CD4-positive, alpha-beta T cell treated with Interleukin-10 for 1 hour (primary cell): ENCODE measurements at regions not wholly inside any gene's neighbourhood (a gene's known extent, or its start where the extent isn't known, plus 50 kb on each side); places are given as distances from the start of the nearest gene placed in this dataset.
"Not testable (repeated sequence)": the region's sequence is repeated elsewhere in the genome, so short reads cannot be mapped to it uniquely, and the experiment has no call there.

Experiments
- DNase-seq: peaks from one replicate; pipeline ENCODE4 v3.0.0-alpha.2; 2020

DNA sequence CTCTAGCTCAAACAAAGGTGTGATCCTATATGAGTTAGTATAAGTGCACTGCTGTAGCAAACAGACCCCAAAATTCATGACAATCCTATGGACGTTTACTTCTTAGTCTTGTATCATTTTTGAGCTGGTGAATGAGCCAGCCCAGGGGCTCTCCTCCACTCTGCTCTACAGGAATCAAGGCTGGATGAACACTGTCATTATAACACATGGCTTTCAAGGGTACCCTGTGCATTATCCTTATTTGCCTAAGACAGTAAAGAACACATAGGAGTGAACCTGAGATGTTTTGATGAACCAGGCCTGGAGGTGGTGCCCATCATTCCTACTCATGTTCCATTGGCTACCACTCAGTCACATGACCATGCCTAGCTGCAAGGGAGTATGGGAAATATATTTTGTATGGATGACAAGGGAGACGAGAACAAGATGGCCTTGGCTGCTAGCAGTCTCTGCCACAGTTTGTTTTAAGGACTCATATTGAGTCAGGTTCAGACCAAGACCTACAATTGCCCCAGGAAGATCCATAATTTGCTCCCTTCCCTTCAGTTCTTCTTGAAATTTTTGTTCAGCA, 107.4 kb upstream of the HES1 start:
- DNase-seq, result no peak

- DNase-seq, result no peak
These were observed 106.1 kb upstream of the HES1 start for GRCh38 chr3:194029846-194030245.

DNA sequence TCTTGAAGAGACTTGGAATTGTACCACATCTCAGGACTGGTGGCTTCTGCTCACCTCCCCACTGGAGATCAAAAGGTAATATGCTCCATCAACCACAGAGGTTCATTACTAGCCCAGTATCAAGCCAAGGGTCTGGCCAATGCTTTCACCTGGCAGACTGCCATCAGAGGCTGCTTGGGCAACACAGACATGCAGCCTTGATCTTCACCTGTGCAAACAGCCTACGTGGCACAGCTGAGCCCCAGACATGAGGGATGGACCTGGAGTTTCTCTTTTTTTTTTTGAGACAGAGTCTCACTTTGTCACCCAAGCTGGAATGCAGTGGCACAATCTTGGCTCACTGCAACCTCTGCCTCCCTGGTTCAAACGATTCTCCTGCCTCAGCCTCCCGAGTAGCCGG, 105.6 kb upstream of the HES1 start:
- DNase-seq, result no peak

GRCh38 chr3:194031349-194031748, 104.6 kb upstream of the HES1 start:
- DNase-seq, result no peak

DNA sequence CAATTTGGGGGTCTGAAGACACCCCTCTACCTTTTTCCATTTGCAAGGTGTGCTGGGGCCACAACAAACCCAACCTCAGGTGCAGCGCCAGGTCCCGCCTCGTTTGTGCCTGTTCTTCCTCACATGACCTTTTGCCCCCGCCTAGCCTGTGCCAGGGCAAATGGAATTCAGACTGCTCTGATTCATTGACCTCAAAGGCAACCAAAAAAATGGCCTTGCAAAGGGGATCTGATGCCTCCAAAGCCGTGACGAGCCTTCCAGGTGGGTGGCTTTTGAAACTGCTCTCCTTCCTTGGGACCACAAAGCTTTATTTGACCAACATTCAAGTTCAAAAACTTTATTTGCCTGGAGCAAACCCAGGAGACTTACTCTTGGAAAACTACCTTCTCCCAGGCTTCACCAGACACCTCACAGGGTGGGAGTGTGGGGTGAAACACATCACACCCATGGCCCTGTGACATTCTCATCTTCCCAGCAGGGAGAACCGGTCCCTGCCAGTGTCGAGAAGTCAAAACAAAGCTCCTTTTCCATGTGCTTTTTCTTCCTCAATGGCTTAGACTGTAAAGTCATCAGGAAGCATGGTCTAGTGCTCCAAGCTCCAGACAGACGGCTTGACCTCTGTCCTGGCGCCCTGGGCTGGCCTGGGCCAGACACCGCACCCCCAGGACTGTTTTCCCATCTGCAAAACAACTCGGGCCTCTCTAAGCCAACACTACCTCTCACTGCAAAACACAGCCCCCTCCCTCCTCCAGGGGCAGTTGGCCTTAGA, 103.9 kb upstream of the HES1 start:
- DNase-seq, result no peak

GRCh38 chr3:194032828-194033435, 103.0 kb upstream of the HES1 start:
- no peak for DNase-seq

- no peak for DNase-seq
These were observed 101.3 kb upstream of the HES1 start for GRCh38 chr3:194034346-194035336.

DNA sequence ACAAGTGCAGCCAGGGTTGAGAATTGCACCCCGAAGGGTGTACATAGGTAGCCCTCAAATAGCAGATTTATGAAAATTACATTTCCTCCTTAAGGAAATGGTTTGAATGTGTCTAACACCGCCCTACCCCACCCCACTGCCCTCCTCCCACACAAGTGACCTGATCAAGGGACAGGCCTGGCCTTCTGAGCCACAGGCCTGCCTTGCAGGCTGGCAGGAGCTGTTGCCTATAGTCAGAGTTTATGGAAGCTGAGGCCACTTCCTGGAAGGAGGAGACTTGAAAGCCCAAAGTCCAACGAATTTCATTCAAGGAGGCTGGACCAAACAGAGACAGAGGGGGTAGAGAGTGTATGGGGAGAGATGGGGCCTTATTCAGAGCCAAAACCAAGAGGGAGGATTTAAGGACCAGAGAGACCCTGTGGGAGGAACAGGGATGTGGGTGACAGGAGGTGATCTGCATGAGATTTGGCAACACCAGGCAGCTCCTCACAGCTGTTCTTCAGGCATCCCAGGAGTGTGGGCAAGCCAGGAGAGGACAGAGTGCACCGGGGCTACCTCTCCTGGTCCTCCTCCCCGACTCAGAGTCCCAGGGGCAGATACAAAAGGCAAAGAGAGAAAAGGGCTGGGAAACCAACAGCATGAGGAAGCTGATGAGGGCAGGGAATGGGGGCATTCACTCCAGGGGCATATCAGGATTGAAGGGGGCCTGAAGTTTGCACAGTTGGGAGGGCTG, 100.4 kb upstream of the HES1 start:
- no peak for DNase-seq

GRCh38 chr3:194036842-194037241, 99.1 kb upstream of the HES1 start:
- DNase-seq, result no peak

DNA sequence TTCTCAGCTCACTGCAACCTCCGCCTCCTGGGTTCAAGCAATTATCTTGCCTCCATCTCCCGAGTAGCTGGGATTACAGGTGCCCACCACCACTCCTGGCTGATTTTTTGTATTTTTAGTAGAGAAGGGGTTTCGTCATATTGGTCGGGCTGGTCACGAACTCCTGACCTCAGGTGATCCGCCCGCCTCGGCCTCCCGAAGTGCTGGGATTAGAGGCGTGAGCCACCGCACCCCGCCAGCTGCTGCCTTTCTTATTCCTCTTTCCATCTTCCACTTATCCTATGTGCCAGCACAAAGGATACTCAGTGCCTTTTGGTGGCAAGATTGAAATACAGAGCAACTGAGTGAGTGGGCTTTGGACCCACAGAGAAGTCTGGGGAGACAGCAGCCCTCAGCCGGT, 97.6 kb upstream of the HES1 start:
- not testable (repeated sequence) for DNase-seq

GRCh38 chr3:194038960-194039359, 97.0 kb upstream of the HES1 start:
- no peak for DNase-seq

GRCh38 chr3:194040516-194041273, 95.3 kb upstream of the HES1 start:
- DNase-seq, result no peak

GRCh38 chr3:194042927-194043326, 93.0 kb upstream of the HES1 start:
- no peak for DNase-seq

DNA sequence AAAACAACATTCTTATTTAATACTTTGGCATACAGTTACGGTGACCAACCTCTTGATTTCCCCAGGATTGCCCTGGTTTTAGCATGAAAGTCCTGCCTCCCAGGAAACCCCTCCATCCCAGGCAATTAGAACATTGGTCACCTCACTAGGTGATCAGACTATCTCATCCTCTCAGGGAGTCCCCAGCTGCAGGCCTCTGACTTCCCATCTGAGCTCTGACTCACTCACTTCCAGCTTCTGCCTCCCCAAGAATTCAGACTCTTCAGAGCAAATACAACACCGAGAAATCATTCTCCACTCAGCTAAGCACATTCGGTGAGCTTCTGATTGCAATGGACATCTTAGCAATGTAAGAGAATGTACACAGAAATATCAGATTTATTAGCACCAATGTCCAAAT, 92.4 kb upstream of the HES1 start:
- DNase-seq, result no peak

DNA sequence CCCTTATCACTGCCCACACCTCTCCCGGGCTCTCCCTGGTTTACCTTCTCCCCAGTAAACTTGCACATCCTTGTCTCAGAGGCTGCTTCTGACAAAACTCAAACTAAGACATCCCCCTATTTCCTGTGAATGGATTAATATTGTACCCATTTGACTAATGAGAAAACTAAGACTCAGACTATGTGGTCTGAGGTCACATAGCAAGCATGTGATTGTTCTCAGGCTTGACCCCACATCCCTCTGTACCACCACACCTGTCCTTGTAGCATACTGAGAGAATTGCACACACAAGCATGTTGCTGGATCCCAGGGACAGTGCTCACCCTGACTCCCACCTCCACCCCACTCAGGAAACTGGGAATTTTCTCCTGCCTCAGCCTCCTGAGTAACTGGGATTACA, 90.7 kb upstream of the HES1 start:
- DNase-seq, result no peak

DNA sequence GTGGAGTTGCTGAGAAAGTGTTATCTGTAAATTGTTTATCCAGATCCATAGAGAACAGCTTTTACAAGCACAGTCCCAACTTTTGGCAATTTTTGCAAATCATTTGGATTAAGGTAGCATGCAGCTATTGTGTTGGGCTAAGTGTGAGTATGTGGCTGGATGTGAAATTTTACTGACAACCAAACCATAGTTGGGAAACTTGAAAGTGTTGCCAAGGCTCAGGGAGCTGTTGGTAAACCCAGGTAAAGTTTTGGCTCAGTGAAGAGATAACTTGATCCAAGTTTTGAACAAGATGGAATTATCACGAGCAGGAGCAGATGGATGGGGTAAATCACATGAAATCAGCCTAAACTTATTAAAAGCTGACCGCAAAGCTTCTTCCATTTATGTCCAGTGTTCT, 90.0 kb upstream of the HES1 start:
- no peak for DNase-seq

GRCh38 chr3:194046531-194046930, 89.4 kb upstream of the HES1 start:
- DNase-seq, result no peak

DNA sequence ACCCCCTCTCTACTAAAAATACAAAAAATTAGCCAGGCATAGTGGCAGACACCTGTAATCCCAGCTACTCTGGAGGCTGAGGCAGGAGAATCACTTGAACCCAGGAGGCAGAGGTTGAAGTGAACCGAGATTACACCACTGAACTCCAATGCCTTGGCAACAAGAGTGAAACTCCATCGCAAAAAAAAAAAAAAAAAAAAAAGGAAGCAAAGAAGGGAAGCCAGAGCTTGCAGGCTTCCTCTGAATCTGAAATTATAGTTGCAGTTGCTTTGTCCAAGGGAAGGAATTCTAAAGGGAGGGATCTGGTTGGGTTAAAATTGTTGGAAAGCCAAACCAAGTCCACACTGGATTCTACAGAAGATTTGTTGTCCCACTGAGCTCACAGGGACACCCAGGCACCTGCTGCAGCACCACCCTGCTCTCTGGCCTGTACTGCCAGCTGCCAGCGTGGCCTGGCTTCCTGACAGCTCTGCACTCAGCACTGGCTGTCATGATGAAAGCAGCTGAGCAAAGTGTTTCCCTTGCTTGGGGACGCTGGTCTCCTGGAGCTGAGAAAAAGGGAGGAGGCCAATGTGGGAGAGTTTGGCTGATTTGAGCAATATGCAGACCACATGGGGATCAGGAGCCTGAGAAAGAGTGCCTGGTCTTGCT, 88.8 kb upstream of the HES1 start:
- no peak for DNase-seq

DNA sequence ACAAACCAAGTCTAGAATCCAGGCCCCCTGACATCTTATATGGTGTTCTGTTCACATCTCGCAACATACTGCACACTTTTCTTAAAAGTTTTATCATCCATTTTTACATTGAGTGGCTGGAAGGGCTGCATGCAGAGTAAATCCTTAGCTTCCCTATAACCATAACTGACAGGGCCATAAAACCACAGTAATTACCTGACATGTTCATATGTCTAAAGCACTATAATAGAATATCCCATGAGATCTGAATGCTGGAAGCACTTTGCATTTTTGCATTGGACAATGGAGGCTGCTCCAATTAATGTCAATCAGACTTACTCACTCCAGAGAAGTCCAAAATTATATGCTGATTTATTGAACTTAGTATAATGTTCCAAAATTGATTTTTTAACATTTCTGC, 86.6 kb upstream of the HES1 start:
- no peak for DNase-seq

DNA sequence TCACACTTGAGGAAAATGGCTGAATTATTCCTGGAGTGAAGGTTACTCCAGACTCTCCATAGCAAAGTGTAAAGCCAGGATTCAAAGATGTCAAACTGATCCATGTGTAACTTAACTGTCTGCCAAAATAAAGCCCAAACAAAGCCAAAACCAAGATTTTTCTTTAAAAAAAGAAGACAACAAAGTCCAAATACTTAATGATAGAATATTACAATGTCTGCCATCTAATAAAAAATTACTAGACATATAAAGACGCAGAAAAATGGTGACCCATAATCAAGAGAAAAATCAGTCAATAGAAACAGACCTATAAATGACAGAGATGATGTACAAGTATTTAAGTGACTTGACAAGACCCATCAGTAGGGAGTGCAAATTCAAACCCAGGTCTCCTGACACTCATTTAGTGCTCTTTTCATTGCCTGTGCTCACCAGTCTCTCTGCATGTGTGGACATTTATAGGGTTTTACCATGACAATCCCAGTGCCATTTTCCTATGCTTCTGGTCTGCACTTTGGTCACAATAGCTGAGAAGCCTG, 85.1 kb upstream of the HES1 start:
- DNase-seq, result no peak
